GM13976 (cell line): ENCODE measurements at regions not wholly inside any gene's neighbourhood (a gene's known extent, or its start where the extent isn't known, plus 50 kb on each side); places are given as distances from the start of the nearest gene placed in this dataset.

Experiments
- DNase-seq: peaks from one replicate; pipeline ENCODE4 v3.0.0; 2012; ENCODE audit warnings: low spot score
- CTCF ChIP-seq: IDR thresholded peaks from 2 replicates; pipeline ENCODE4 v1.5.1; 2012; ENCODE audit warnings: borderline replicate concordance, mild to moderate bottlenecking; ENCODE audit not compliant: insufficient read depth; ENCODE audit errors: extremely low read depth, missing control alignments, control extremely low read depth
- in situ Hi-C: fragments of 300-500 bp; cut with MboI; formaldehyde crosslinking; loops from one replicate; pipeline ENCODE4 v1.12.0; 2022; ENCODE audit warnings: low sequenced_read_pairs, mixed read lengths, inconsistent platforms; ENCODE audit not compliant: unreplicated experiment

DNA sequence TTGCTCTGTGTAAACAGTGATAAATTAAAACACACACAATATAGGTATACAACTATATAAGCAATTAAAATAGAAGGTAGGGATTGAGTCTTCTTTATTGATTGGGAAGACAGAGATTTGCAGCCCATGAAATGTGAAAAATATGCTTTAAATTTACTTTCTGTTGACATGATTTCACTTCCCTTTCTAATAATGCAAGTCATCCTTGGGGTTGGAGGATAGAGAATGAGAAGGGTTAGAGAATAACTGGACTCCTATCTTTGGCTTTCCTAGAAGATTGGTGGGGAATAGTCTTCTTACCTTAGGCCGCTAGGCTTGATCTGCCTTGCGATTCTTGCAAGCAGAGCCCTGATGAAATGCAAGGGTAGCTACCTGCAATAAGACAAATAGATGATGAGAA lies 339.8 kb downstream of the NYAP2 start:
- in situ Hi-C loops, result no loop called here
- TF ChIP-seq CTCF, result no peak
- no peak for DNase-seq

- no peak for DNase-seq
- in situ Hi-C loops, result no loop called here
- TF ChIP-seq CTCF, result no peak
Measured at GRCh38 chr2:225738735-225739134, 339.2 kb downstream of the NYAP2 start.

GRCh38 chr2:225737556-225737955 lies 338.0 kb downstream of the NYAP2 start:
- in situ Hi-C loops, result no loop called here
- no peak for TF ChIP-seq CTCF
- DNase-seq, result no peak

GRCh38 chr2:225735844-225736243 lies 336.3 kb downstream of the NYAP2 start:
- no peak for DNase-seq
- no peak for TF ChIP-seq CTCF
- in situ Hi-C loops, result no loop called here

DNA sequence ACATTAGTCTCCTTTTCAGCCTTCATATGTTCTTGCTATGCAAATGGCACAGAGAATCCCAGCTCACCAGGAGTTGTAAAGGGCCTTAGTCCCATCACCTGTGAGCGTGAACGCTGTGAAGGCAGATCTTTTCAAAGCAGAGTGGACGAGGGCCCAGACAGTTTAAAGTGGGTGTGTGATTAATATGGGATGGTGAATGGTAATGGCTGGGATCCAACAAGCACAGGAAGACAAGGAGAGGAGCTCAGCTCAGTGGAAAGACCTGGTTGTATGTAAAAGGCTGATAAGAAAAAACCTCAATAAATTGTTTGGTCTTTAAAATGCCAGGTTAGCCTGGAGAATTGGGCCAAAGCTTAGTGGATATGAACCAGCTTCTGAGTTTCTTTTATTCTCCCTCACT lies 326.2 kb downstream of the NYAP2 start:
- in situ Hi-C loops, result no loop called here
- DNase-seq, result no peak
- TF ChIP-seq CTCF, result no peak
